ENCODE measurements at regions not wholly inside any gene's neighbourhood (a gene's known extent, or its start where the extent isn't known, plus 50 kb on each side); places are given as distances from the start of the nearest gene placed in this dataset.
"Not testable (repeated sequence)": the region's sequence is repeated elsewhere in the genome, so short reads cannot be mapped to it uniquely, and the experiment has no call there.

DNA sequence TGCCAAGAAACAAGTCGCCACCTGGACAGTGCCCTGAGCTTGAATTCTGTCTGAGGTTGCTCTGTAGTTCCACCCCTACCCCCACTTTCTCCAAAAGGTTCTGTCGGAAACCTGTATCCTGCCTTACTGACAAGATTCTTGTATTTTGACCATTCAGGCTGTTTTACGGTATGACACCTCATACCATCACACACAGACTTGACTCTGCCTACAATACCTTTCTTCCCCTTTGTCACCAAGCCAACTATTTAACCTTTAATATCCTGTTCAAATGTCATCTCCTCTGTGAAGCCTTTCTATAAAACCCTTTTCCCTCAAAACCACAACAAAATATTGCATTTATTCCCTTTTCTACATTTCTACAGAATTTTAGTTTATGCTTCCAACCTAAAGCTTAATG lies 161.9 kb downstream of the VSIG4 start:
- peaks cover under 1% of the 10 kb centered on the region for H3K27me3 ChIP-seq (ENCODE audit: control insufficient read depth, insufficient read depth, low read length, poor library complexity, severe bottlenecking)
- H3K36me3 ChIP-seq (ENCODE audit: control insufficient read depth, insufficient read depth, low read length), result no peaks in the 10 kb centered on the region
- H3K4me1 Mint-ChIP-seq, result no peaks in the 10 kb centered on the region
- H3K36me3 Mint-ChIP-seq (ENCODE audit: low read depth), result no peaks in the 10 kb centered on the region
- peaks cover 46% of the 10 kb centered on the region for H3K9me3 Mint-ChIP-seq
- no peaks in the 10 kb centered on the region for H3K9me3 ChIP-seq (ENCODE audit: control insufficient read depth, low read length)
- WGBS, 2 experiments (ENCODE audit: insufficient coverage in 1 of 2, insufficient read length in 1 of 2), result 67 to 85% methylated on average over 1 to 3 of the region's 3 CpGs
- H3K9ac ChIP-seq (ENCODE audit: extremely low read depth, low read length, poor library complexity, severe bottlenecking), result no peak overlapping the region
- TF ChIP-seq, protein P1, sequence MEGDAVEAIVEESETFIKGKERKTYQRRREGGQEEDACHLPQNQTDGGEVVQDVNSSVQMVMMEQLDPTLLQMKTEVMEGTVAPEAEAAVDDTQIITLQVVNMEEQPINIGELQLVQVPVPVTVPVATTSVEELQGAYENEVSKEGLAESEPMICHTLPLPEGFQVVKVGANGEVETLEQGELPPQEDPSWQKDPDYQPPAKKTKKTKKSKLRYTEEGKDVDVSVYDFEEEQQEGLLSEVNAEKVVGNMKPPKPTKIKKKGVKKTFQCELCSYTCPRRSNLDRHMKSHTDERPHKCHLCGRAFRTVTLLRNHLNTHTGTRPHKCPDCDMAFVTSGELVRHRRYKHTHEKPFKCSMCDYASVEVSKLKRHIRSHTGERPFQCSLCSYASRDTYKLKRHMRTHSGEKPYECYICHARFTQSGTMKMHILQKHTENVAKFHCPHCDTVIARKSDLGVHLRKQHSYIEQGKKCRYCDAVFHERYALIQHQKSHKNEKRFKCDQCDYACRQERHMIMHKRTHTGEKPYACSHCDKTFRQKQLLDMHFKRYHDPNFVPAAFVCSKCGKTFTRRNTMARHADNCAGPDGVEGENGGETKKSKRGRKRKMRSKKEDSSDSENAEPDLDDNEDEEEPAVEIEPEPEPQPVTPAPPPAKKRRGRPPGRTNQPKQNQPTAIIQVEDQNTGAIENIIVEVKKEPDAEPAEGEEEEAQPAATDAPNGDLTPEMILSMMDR (conservative IDR thresholded peaks at IDR 0.05), result no peak
- no peak overlapping the region for H3K4me3 Mint-ChIP-seq
- no peaks in the 10 kb centered on the region for H3K4me1 ChIP-seq (ENCODE audit: control insufficient read depth, insufficient read depth, low read length)
- H3K4me3 ChIP-seq (ENCODE audit: low read length), result no peak overlapping the region
- no peak for DNase-seq
- H3K27ac Mint-ChIP-seq, result no peak overlapping the region
- no peaks in the 10 kb centered on the region for H3K27me3 Mint-ChIP-seq (ENCODE audit: insufficient read depth)
- H3K27ac ChIP-seq (ENCODE audit: low read depth, low read length), result no peak overlapping the region

DNA sequence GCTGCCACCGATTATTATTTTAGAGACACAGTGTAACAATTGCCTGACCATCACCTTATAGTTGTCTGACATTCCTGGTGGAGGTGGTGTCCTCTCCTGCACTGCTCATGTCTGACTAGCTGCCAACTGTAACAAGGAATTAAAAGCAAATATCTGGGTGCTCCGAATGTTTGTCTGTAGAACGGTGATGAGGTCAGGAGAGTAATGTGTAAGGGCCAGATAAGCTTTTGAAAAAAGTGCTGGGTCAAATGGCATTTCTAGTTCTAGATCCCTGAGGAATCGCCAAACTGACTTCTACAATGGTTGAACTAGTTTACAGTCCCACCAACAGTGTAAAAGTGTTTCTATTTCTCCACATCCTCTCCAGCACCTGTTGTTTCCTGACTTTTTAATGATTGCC lies 164.3 kb downstream of the VSIG4 start:
- not testable (repeated sequence) for H3K4me3 Mint-ChIP-seq; H3K4me1 ChIP-seq (ENCODE audit: control insufficient read depth, insufficient read depth, low read length); H3K27me3 ChIP-seq (ENCODE audit: control insufficient read depth, insufficient read depth, low read length, poor library complexity, severe bottlenecking); H3K27ac Mint-ChIP-seq; DNase-seq; H3K27ac ChIP-seq (ENCODE audit: low read depth, low read length); H3K27me3 Mint-ChIP-seq (ENCODE audit: insufficient read depth); H3K9ac ChIP-seq (ENCODE audit: extremely low read depth, low read length, poor library complexity, severe bottlenecking); H3K4me1 Mint-ChIP-seq; H3K36me3 ChIP-seq (ENCODE audit: control insufficient read depth, insufficient read depth, low read length); H3K4me3 ChIP-seq (ENCODE audit: low read length); H3K36me3 Mint-ChIP-seq (ENCODE audit: low read depth); H3K9me3 ChIP-seq (ENCODE audit: control insufficient read depth, low read length)
- H3K9me3 Mint-ChIP-seq, result peaks cover 57% of the 10 kb centered on the region
- 90% methylated on average over 3 of the region's 4 CpGs; no CpG with 5 or more reads in 1 of the 2 experiments for WGBS, 2 experiments (ENCODE audit: insufficient coverage in 1 of 2, insufficient read length in 1 of 2)

DNA sequence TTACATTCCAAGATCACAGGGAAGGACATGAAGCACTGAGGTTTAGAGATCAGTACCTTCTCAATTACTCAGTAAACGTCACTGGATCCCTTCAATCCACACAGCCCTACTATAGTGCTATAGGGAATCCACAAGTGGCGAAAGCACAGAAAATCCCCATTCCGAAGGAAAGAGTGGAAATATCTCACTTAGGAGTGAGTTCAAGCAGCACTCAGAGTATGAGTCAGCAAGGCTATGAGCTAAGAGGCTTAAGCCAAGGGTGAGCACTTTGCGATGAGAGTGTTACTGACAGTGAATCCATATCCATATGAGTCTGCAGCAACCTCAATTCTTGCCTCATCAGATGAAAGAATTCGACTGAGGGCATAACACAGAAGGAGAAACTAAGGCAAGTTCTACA lies 165.1 kb downstream of the VSIG4 start:
- no peak overlapping the region for H3K27ac Mint-ChIP-seq
- H3K4me1 ChIP-seq (ENCODE audit: control insufficient read depth, insufficient read depth, low read length), result no peaks in the 10 kb centered on the region
- H3K9me3 Mint-ChIP-seq, result peaks cover 55% of the 10 kb centered on the region
- H3K4me3 Mint-ChIP-seq, result no peak overlapping the region
- WGBS, 2 experiments (ENCODE audit: insufficient coverage in 1 of 2, insufficient read length in 1 of 2), result 92% methylated on average over 5 of the region's 5 CpGs; no CpG with 5 or more reads in 1 of the 2 experiments
- TF ChIP-seq, protein P1 (conservative IDR thresholded peaks at IDR 0.05), result no peak
- no peak overlapping the region for H3K27ac ChIP-seq (ENCODE audit: low read depth, low read length)
- H3K27me3 Mint-ChIP-seq (ENCODE audit: insufficient read depth), result no peaks in the 10 kb centered on the region
- no peak for DNase-seq
- no peak overlapping the region for H3K9ac ChIP-seq (ENCODE audit: extremely low read depth, low read length, poor library complexity, severe bottlenecking)
- no peaks in the 10 kb centered on the region for H3K27me3 ChIP-seq (ENCODE audit: control insufficient read depth, insufficient read depth, low read length, poor library complexity, severe bottlenecking)
- no peaks in the 10 kb centered on the region for H3K9me3 ChIP-seq (ENCODE audit: control insufficient read depth, low read length)
- H3K4me3 ChIP-seq (ENCODE audit: low read length), result no peak overlapping the region
- peaks cover 2% of the 10 kb centered on the region for H3K4me1 Mint-ChIP-seq
- no peaks in the 10 kb centered on the region for H3K36me3 Mint-ChIP-seq (ENCODE audit: low read depth)
- no peaks in the 10 kb centered on the region for H3K36me3 ChIP-seq (ENCODE audit: control insufficient read depth, insufficient read depth, low read length)

DNA sequence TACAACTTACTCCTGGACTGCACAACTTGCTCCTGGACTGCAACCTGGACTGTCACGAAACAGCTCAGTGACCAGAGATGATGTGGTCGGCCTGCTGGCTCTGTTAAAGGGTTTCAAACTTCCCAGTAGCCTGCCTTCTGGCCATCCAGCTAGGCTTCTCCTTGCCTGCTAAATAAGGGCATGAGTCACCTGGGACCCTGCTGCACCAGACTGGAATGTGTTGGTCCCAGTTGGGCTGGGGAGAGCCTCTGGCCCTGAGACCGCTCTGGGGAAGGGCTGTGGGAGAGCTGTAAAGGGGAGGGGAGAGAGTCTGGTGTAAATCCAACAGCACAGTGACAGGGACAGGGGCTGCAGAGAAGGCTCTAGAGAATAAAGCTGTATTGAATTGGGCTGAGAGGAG lies 165.8 kb downstream of the VSIG4 start:
- Histone ChIP-seq H3K9ac (ENCODE audit: extremely low read depth, low read length, poor library complexity, severe bottlenecking) (no peak overlapping the region), H3K4me1 (ENCODE audit: control insufficient read depth, insufficient read depth, low read length) (no peaks in the 10 kb centered on the region), H3K4me3 (ENCODE audit: low read length) (no peak overlapping the region), H3K27me3 (ENCODE audit: control insufficient read depth, insufficient read depth, low read length, poor library complexity, severe bottlenecking) (no peaks in the 10 kb centered on the region), H3K36me3 (ENCODE audit: control insufficient read depth, insufficient read depth, low read length) (no peaks in the 10 kb centered on the region), H3K27ac (ENCODE audit: low read depth, low read length) (no peak overlapping the region), H3K9me3 (ENCODE audit: control insufficient read depth, low read length) (no peaks in the 10 kb centered on the region)
- no peak overlapping the region for H3K4me3 Mint-ChIP-seq
- H3K9me3 Mint-ChIP-seq, result peaks cover 50% of the 10 kb centered on the region
- DNase-seq, result peak; percentile 59
- TF ChIP-seq, protein P1 (conservative IDR thresholded peaks at IDR 0.05), result no peak
- no peaks in the 10 kb centered on the region for H3K36me3 Mint-ChIP-seq (ENCODE audit: low read depth)
- H3K27ac Mint-ChIP-seq, result no peak overlapping the region
- peaks cover 2% of the 10 kb centered on the region for H3K4me1 Mint-ChIP-seq
- H3K27me3 Mint-ChIP-seq (ENCODE audit: insufficient read depth), result no peaks in the 10 kb centered on the region
- 85% methylated on average over 3 of the region's 3 CpGs; no CpG with 5 or more reads in 1 of the 2 experiments for WGBS, 2 experiments (ENCODE audit: insufficient coverage in 1 of 2, insufficient read length in 1 of 2)

Data from endodermal cell (in vitro differentiated cells).